ENCODE measurements at regions not wholly inside any gene's neighbourhood (a gene's known extent, or its start where the extent isn't known, plus 50 kb on each side); places are given as distances from the start of the nearest gene placed in this dataset.

DNA sequence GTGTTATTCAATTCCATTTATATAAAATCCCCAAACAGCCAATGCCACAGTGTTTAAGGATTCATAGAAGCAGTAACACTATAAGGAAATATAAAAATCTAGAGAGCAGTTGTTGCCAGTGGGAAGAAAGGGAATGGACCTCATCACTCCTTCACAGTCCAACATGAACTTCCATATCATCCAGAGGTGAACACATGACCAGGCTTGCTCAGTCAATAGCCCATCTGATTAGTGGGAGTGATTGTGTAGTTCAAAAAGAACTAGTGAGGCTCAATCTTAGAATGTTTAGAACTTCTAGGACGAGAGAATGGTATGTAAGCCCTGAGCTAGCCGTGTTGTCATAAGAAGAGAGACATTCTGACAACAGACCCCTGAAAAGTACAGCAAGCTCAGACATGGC, 314.1 kb downstream of the LIG4 start:
- H3K4me1 Mint-ChIP-seq = no peaks in the 10 kb centered on the region
- Histone ChIP-seq H3K9me3 (ENCODE audit: control insufficient read depth, low read depth, low read length) (no peaks in the 10 kb centered on the region), H3K56ac (ENCODE audit: insufficient read length, low read depth, low read length) (no peak overlapping the region), H2BK5ac (ENCODE audit: insufficient read length, low read length) (no peak overlapping the region), H3K27ac (ENCODE audit: insufficient read length, low read depth, low read length) (no peak overlapping the region), H3K27me3 (ENCODE audit: insufficient read depth, low read length) (no peaks in the 10 kb centered on the region), H4K5ac (ENCODE audit: insufficient read length, low read depth, low read length) (no peak overlapping the region), H3K4ac (ENCODE audit: low read depth, low read length) (no peak overlapping the region), H3K9ac (ENCODE audit: extremely low read depth, insufficient read length, low read length) (no peak overlapping the region), H4K8ac (replicated peaks; ENCODE audit: insufficient read length, low read depth, low read length) (no peak overlapping the region), H3K4me2 (ENCODE audit: insufficient read depth, insufficient read length, low read length) (no peak overlapping the region), H3K4me1 (ENCODE audit: insufficient read depth, low read length) (no peaks in the 10 kb centered on the region), H3K79me2 (ENCODE audit: insufficient read depth, low read length) (no peaks in the 10 kb centered on the region), H2AFZ (ENCODE audit: low read length) (no peak overlapping the region), H4K20me1 (ENCODE audit: control insufficient read depth, insufficient read depth, insufficient read length) (no peaks in the 10 kb centered on the region), H2BK20ac (ENCODE audit: low read depth, low read length, poor library complexity, severe bottlenecking) (no peak overlapping the region), H3K18ac (ENCODE audit: insufficient read length, low read depth, low read length) (no peak overlapping the region), H3K23ac (ENCODE audit: insufficient read length, low read depth, low read length) (no peak overlapping the region), H3K79me1 (ENCODE audit: insufficient read depth, low read depth, low read length, poor library complexity, severe bottlenecking) (no peaks in the 10 kb centered on the region), H2BK15ac (ENCODE audit: low read depth, low read length) (no peak overlapping the region), H2BK12ac (ENCODE audit: insufficient read length, low read depth, low read length) (no peak overlapping the region), H2AK5ac (ENCODE audit: insufficient read length, low read length) (no peak overlapping the region), H3K23me2 (ENCODE audit: insufficient read length, low read depth, low read length, poor library complexity, severe bottlenecking) (no peaks in the 10 kb centered on the region), H3T11ph (ENCODE audit: low read length) (no peak overlapping the region), H4K91ac (ENCODE audit: insufficient read length, low read depth, low read length) (no peak overlapping the region), H3K14ac (ENCODE audit: insufficient read depth, low read length) (no peak overlapping the region), H2BK120ac (ENCODE audit: low read depth, low read length, poor library complexity, severe bottlenecking) (no peak overlapping the region)
- H3K27me3 Mint-ChIP-seq (ENCODE audit: low read depth) = no peaks in the 10 kb centered on the region; the same call in 1 of the 2 replicates
- no CpG with 5 or more reads among the region's 2 CpGs for WGBS (ENCODE audit: extremely low coverage, insufficient read length, low lambda C conversion rate)
- no peak overlapping the region for H3K27ac Mint-ChIP-seq
- TF ChIP-seq, protein P1, sequence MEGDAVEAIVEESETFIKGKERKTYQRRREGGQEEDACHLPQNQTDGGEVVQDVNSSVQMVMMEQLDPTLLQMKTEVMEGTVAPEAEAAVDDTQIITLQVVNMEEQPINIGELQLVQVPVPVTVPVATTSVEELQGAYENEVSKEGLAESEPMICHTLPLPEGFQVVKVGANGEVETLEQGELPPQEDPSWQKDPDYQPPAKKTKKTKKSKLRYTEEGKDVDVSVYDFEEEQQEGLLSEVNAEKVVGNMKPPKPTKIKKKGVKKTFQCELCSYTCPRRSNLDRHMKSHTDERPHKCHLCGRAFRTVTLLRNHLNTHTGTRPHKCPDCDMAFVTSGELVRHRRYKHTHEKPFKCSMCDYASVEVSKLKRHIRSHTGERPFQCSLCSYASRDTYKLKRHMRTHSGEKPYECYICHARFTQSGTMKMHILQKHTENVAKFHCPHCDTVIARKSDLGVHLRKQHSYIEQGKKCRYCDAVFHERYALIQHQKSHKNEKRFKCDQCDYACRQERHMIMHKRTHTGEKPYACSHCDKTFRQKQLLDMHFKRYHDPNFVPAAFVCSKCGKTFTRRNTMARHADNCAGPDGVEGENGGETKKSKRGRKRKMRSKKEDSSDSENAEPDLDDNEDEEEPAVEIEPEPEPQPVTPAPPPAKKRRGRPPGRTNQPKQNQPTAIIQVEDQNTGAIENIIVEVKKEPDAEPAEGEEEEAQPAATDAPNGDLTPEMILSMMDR (conservative IDR thresholded peaks at IDR 0.05) = no peak
- no peak for DNase-seq
- H3K9me3 Mint-ChIP-seq = peaks cover 2 to 4% of the 10 kb centered on the region in 2 experiments; a peak in 4 of 5 replicates
- H3K4me3 Mint-ChIP-seq = no peak overlapping the region
- H3K36me3 Mint-ChIP-seq (ENCODE audit: insufficient read depth in 1 of 3, low read depth in 3 of 3) = peaks cover 0 to 4% (median 0%) of the 10 kb centered on the region in 3 experiments; a peak in 4 of 7 replicates

All from H9 (cell line).